ENCODE measurements at regions not wholly inside any gene's neighbourhood (a gene's known extent, or its start where the extent isn't known, plus 50 kb on each side); places are given as distances from the start of the nearest gene placed in this dataset.

DNA sequence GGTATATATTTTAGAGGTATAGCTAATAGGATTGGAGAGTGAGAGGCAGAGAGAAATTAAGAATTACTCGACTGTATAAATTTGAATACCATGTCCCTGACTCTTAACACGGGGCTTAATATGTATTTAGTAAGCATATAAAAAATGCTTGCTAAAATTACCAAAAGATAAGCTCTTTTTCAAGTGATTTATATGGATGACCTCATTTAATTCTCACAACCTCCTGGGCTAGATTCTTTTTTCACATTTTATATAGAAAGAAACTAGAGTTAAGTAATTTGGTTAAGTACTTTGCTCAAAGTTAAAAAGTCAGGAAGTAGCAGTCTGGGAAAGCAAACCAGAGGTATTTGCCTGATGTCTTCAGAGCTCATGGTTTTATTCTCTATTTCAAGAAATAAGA is 963.5 kb upstream of the SOX9 start:
- no TSS peak for BruUV-seq (replicated peaks)

DNA sequence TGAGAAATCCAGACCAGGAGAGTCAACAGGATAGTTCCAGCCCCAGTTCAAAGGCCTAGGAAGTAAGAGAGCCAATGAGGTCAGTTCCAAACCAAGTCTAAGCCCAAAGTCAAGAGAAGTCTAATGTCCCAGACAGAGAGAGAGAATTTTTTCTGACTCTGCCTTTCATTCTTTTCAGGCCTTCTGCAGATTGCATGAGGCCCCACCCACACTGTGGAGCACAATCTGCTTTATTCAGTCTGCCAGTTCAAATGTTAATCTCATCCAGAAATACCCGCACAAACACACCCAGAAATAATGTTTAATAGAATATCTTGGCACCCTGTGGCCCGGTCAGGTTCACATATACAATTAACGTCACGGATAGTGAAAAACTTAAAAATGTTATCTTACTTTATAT is 962.4 kb upstream of the SOX9 start:
- no TSS peak for BruUV-seq (replicated peaks)
- Histone ChIP-seq H3K4me1 (ENCODE audit: control insufficient read depth, insufficient read depth, low read length) (no peaks in the 10 kb centered on the region), H3K27me3 (ENCODE audit: control insufficient read depth, insufficient read depth, low read length) (no peaks in the 10 kb centered on the region), H3K9me3 (ENCODE audit: control insufficient read depth, insufficient read depth, low read depth, low read length) (no peaks in the 10 kb centered on the region), H3K27ac (ENCODE audit: low read length) (no peak overlapping the region), H3K4me3 (ENCODE audit: low read depth in 2 of 2, low read length in 2 of 2) (no peak overlapping the region), H3K36me3 (ENCODE audit: control insufficient read depth, insufficient read depth, low read length) (no peaks in the 10 kb centered on the region)
- no peak for DNase-seq (ENCODE audit: low read depth, low spot score)
- no peak for ATAC-seq
- intact Hi-C loops (cut with micrococcal nuclease; ENCODE audit: unreplicated experiment): no loop called here
- CTCF ChIA-PET: no interaction called here
- TF ChIP-seq POLR2AphosphoS5 (IDR thresholded peaks at IDR 0.05; ENCODE audit: low read depth, low read length) (no peak), REST (IDR thresholded peaks at IDR 0.05; ENCODE audit: insufficient read depth in 1 of 2, low read depth in 2 of 2, low read length in 1 of 2) (no peak), CTCF (IDR thresholded peaks at IDR 0.05) (no peak), SIN3A (IDR thresholded peaks at IDR 0.05; ENCODE audit: borderline replicate concordance, insufficient read depth, low read depth, low read length) (no peak)
- in situ Hi-C loops (cut with HindIII; ENCODE audit: low pct_unique_long_range_greater_than_20kb, low sequenced_read_pairs): no loop called here
- POLR2A ChIA-PET: no interaction called here

More for the DNA sequence above, 963.5 kb upstream of the SOX9 start:
- no peak for ATAC-seq
- CTCF ChIA-PET: no interaction called here
- in situ Hi-C loops (cut with HindIII; ENCODE audit: low pct_unique_long_range_greater_than_20kb, low sequenced_read_pairs) (no loop called here), intact Hi-C loops (cut with micrococcal nuclease; ENCODE audit: unreplicated experiment) (no loop called here)
- no peaks in the 10 kb centered on the region for H3K27me3 ChIP-seq (ENCODE audit: control insufficient read depth, insufficient read depth, low read length)
- no peak overlapping the region for H3K27ac ChIP-seq (ENCODE audit: low read length)
- no peak overlapping the region for H3K4me3 ChIP-seq (ENCODE audit: low read depth in 2 of 2, low read length in 2 of 2)
- no peaks in the 10 kb centered on the region for H3K9me3 ChIP-seq (ENCODE audit: control insufficient read depth, insufficient read depth, low read depth, low read length)
- POLR2A ChIA-PET: no interaction called here
- no peaks in the 10 kb centered on the region for H3K36me3 ChIP-seq (ENCODE audit: control insufficient read depth, insufficient read depth, low read length)
- no peak for TF ChIP-seq POLR2AphosphoS5 (IDR thresholded peaks at IDR 0.05; ENCODE audit: low read depth, low read length)
- TF ChIP-seq REST (IDR thresholded peaks at IDR 0.05; ENCODE audit: insufficient read depth in 1 of 2, low read depth in 2 of 2, low read length in 1 of 2): no peak
- no peak for TF ChIP-seq SIN3A (IDR thresholded peaks at IDR 0.05; ENCODE audit: borderline replicate concordance, insufficient read depth, low read depth, low read length)
- TF ChIP-seq TCF7L2 (IDR thresholded peaks at IDR 0.05; ENCODE audit: low read depth, low read length): no peak
- TF ChIP-seq CTCF (IDR thresholded peaks at IDR 0.05): no peak
- H3K4me1 ChIP-seq (ENCODE audit: control insufficient read depth, insufficient read depth, low read length): no peaks in the 10 kb centered on the region
- DNase-seq (ENCODE audit: low read depth, low spot score): no peak

Data from Panc1 (cell line).